GM21737 (cell line): ENCODE measurements at regions not wholly inside any gene's neighbourhood (a gene's known extent, or its start where the extent isn't known, plus 50 kb on each side); places are given as distances from the start of the nearest gene placed in this dataset.

Experiments used
- ATAC-seq: cut with Tn5 transposase; IDR thresholded peaks from one replicate; pipeline ENCODE4 v1.9.1; 2021; ENCODE audit warnings: mild to moderate bottlenecking, moderate library complexity; ENCODE audit not compliant: unreplicated experiment

GRCh38 chr17:77390870-77391269 is 250.1 kb downstream of the SEC14L1 start:
- ATAC-seq: no peak

GRCh38 chr17:77391668-77392375 is 251.1 kb downstream of the SEC14L1 start:
- no peak for ATAC-seq

GRCh38 chr17:77392376-77393273 is 251.9 kb downstream of the SEC14L1 start:
- no peak for ATAC-seq

- no peak for ATAC-seq
Observed at GRCh38 chr17:77393274-77393600, 252.5 kb downstream of the SEC14L1 start.

GRCh38 chr17:77393867-77394539 is 253.2 kb downstream of the SEC14L1 start:
- no peak for ATAC-seq

GRCh38 chr17:77394540-77395295 is 253.9 kb downstream of the SEC14L1 start:
- no peak for ATAC-seq

GRCh38 chr17:77395501-77396048 is 254.8 kb downstream of the SEC14L1 start:
- no peak for ATAC-seq

GRCh38 chr17:77396610-77397009 is 255.8 kb downstream of the SEC14L1 start:
- no peak for ATAC-seq

- no peak for ATAC-seq
Observed at GRCh38 chr17:77398274-77398673, 257.5 kb downstream of the SEC14L1 start.

GRCh38 chr17:77399319-77399957 is 258.7 kb downstream of the SEC14L1 start:
- ATAC-seq: no peak

GRCh38 chr17:77400445-77400870 is 259.7 kb downstream of the SEC14L1 start:
- no peak for ATAC-seq

- ATAC-seq: no peak
Observed at GRCh38 chr17:77402159-77402731, 261.5 kb downstream of the SEC14L1 start.

- ATAC-seq: no peak
Observed at GRCh38 chr17:77403854-77404253, 263.1 kb downstream of the SEC14L1 start.

- ATAC-seq: peak; percentile 48
Observed at GRCh38 chr17:77404812-77405581, 264.2 kb downstream of the SEC14L1 start.

GRCh38 chr17:77405867-77406732 is 265.3 kb downstream of the SEC14L1 start:
- ATAC-seq: no peak

GRCh38 chr17:77407321-77408277 is 266.8 kb downstream of the SEC14L1 start:
- ATAC-seq: no peak

GRCh38 chr17:77408284-77408683 is 267.5 kb downstream of the SEC14L1 start:
- no peak for ATAC-seq
